NCI-H524 treated with DMSO at 0.1 percent for 48 hours (cell line): ENCODE measurements at regions not wholly inside any gene's neighbourhood (a gene's known extent, or its start where the extent isn't known, plus 50 kb on each side); places are given as distances from the start of the nearest gene placed in this dataset.
"Not testable (repeated sequence)": the region's sequence is repeated elsewhere in the genome, so short reads cannot be mapped to it uniquely, and the experiment has no call there.

ENCODE experiments used
- DNase-seq: peaks from one replicate; lab custom pipeline; 2025; lab: John Stamatoyannopoulos, UW

DNA sequence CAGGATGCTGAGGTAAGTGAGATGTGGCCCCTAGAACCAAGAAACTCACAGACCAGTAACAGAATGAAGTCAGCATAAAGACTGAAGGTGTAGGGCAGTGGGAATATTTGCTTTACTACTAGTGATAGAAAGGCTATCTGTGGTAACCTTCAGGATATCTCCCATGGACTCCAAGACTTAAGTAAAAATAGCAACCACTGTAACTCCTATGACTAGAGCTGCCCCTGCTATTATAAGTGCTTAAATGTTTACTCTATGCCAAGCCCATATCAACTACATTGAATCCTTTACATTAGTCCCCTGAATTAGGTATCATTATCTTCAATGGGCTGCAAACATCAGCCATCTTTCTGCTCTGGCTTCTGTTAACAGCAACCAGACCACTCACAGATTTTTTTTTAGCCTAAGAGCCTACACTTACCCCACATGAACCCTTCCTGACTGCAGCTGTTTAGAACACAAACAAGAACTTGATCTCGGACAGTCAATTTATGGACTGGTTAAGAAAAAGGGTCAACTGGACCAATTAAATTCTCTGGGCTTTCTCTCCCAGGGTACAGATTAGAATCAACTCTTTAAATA is 335.1 kb upstream of the API5 start:
- DNase-seq, result no peak

DNA sequence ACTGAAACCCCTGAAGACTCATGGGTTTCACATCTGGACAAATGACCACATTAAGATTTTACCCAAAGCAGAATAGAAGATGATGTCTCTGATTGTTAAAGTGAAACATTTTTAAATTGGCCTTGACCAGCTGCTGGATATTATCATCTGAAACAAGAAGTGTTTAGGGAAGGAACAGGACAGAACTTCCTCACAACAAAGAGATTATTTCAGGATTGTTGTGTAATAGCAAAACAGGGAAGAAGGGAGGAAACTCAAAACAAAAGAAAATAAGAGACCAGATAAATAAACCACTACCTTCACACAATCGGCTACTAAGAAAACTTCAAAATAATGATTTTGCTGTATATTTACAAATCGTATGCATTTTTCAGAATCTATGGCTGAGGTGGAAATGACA is 319.2 kb upstream of the API5 start:
- DNase-seq, result no peak

DNA sequence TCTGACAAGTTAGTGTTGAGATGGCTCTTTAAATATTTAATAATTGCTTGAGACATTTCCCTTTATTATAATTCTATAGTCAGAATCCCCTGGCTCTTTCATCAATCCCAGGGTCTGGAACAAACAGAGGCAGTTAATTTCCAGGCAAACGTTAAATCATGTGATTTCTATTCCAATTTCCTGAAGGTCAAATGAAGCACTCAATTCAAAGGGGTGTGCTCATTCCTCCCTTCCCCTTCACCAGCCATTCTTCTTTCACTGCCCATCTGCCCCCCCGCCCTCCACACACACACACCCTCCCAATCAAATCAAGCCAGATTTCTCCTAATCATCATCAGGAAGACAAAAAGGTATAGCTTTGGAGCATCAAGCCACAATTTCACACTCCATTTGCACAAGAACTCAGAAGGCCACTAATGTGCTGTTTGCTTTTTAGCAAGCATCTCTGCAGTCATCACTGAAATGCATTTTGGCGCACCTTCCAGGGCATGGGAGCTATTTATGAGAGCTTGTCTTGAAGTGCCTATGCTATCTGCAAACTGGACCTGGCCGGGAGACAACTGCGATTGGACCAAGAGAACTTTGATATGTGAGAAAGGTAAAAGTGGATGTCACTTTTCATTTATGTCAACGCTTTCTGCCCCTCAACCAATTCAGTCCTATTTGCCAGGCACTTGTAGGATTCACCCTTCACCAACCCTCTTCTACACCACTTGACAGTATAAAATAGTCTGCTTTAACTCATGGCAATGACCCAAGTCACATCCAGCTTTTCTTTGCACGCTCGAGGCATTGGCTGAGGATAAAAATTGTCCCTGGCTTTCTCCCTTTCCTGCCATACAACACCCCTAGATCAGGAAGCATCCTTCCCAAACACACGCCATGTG is 315.1 kb upstream of the API5 start:
- no peak for DNase-seq

DNA sequence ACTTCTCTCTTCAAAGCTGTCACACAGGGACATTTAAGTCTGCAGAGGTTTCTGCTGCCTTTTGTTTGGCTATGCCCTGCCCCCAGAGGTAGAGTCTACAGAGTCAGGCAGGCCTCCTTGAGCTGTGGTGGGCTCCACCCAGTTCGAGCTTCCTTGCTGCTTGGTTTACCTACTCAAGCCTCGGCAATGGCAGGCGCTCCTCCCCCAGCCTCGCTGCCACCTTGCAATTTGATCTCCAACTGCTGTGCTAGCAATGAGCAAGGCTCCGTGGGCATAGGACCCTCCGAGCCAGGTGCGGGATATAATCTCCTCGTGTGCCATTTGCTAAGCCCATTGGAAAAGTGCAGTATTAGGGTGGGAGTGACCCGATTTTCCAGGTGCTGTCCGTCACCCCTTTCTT is 306.9 kb upstream of the API5 start:
- DNase-seq, result not testable (repeated sequence)

DNA sequence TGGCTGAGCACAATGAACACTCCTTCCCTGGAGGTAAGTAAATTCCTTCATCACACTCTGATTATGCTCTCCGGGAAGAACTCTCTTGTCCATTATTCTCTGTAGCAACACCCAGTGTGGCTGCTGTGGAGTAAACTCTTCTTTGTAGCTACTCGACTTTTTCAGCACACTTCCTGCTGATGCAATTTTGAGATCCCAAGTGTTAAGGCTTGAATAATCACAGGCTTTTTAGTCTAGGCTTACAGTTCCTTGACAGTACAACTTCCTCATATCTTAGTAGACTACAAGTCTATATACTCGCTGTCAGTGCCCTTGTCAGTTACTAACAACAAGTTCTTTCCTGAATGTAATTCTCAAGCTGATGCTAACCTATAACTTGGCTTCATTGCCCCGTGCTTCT is 301.8 kb upstream of the API5 start:
- DNase-seq, result no peak

DNA sequence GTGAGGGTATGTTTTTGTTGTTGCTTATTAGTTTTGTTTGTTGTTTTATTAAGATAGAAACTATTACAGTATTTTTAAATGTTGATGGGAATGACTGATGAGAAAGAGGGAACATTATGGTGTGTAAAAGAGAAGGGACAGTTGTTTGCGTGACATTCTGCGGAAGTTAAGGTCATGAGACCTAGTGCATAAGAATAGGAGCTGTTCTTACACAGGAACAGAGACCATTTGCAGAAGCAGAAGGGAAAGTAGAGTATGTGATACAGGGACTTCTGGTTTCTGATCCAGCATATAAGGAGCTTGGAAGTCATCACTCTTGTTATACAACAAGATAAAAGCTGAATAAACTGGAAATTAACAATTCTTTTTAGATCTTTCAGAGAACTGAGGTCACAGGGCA is 299.2 kb upstream of the API5 start:
- DNase-seq, result no peak

DNA sequence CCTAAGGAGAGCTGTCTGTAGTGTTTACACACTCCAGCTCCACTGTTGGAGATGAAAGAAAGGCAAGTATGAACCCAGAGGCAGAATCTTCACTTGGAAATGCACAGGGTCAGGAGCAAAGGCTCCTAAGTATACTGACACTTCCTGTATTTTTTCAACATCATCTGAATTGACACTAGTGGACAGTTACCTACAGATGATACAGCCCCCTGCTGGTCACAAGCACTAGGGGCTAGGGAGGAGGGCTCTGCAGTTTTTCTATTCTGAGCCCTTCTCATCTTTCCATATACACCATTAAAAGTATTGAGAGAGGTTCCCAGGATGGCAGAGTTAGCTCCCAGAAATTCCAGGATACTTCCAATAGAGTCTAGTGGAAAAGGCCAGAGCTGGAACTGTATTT is 290.3 kb upstream of the API5 start:
- no peak for DNase-seq

DNA sequence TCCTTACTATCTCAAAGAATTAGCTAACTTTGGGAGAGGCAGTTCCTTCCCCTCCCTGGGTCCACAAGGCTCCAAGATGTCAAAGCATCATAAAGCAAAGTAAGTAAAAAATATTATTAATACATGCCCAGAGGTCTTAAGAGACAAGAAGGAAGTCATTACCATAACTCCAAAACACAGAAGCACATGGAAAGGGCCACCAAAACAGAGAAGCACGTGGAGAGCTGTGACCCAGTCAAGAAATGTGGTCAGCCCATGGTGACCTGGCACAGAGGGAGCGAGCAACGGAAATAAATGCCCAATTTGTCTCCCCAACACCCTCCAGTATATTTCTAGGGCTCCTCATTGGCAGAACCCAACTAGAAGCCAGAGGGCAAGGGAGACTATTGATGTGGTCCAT is 277.5 kb upstream of the API5 start:
- no peak for DNase-seq

DNA sequence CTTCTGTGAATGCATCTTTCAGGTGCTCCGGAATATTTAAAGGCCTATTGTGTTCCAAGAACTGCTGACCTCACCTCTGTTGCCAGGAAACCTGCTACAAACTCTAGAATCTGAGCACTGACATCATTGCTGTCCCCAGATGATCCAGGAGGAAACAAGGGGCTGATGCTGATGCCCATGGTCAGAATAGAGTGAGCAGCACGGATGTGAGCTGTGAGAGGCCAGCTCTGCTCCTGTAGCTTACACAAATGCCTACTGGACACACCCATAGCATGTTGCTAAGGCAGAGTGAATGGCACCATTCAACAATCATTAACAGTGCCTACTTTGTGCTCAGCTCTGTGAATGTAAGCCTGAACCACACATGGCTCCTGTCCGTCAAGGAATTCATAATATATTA is 276.7 kb upstream of the API5 start:
- DNase-seq, result no peak

DNA sequence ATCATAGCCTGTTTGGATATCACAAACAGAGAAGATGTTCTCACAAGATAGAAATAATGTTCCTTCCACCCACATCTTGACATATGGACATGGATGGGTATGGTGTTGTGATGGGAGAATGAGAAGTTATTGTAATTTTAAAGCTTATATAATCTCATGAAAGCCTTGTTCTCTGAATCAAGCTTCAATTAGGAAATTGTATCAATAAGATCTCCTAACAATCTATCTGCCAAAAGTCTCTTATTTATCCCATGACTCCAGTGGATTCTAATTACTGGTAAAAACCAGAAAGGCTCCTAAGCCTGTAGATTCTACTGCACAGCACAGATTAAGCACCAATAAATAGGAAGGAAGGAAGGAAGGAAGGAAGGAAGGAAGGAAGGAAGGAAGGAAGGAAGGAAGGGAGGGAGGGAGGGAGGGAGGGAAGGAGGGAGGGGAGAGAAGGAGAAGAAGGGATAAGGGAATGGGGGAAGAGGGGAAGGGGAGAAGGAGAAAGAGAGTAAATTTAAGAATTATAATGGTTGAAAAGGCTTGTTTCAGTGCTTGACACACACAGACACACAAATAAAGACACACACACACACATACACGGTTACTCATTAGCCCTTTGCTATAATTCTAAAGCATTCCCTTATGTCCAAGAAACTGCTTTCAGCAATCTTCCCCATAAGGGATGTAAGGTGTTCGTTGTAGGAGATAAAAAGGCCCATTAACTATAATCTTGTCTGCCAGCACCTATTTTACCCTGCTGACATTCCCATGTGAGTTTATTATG is 258.0 kb upstream of the API5 start:
- DNase-seq, result no peak

DNA sequence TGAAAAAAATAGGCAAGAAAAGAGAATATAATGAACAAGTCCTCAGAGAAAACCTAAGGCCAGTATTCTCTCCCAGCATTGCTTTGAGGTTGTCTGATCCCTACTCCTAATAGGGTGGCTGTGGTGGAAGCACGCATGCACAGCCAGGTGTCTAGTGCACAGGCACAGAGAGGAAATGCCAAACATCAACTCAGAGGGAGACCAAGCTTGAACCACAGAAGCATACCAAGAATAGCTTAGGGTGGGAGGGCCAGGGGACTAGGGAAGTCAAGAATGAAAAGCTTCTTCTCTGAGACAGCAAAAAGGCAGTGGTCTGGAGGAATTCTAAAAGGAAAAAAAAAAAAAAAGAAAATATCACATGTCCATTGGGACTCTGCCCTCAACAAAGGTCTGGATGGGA is 244.1 kb upstream of the API5 start:
- no peak for DNase-seq

DNA sequence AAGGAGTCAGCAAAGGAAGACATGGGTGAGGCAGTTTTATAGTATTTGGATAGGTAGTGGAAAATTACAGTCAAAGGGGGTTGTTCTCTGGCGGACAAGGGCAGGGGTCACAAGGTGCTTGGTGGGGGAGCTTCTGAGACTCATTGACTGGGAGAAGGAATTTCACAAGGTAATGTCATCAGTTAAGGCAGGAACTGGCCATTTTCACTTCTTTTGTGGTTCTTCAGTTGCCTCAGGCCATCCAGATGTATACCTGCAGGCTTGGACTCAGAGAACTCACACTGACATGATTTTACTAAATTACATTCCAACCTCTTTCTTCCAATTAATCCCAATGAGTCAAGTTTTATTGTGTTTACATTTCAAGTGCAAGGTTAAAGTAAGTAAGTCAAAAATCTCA is 240.5 kb upstream of the API5 start:
- DNase-seq, result no peak

DNA sequence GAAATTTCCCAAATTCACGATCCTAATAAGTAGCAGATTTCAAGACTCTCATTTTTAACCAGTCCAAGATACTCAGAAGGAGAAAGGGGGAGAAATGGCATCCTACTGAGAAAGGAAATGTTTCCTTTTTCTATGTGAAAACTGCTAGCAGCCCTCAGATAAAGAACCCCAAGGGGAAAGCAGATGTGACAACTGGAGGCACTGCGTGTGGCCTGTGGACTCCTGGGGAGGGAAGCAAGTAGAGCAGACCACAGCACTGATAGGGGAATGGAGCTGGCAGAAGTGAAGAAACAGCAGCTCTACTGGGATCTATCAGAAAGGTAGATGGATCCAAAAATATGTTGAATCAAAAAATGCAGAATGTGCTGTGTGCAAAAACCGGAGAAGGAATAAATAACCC is 239.7 kb upstream of the API5 start:
- DNase-seq, result no peak

DNA sequence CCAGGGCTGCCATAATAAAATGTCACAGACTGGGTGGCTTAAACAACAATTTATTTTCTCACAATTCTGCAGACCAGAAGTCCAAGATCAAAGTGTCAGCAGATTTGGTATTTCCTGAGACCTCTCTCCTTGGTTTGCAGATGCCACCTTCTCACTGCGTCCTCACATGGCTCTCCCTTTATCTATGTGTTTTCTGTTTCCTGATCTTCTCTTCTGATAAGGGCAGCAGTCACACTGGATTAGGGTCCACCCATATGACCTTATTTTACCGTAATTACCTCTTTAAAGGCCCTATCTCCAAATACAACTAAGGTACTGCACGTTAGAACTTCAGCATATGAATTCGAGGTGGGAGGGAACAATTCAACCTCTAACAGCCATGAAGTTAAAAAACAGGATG is 238.9 kb upstream of the API5 start:
- DNase-seq, result no peak

DNA sequence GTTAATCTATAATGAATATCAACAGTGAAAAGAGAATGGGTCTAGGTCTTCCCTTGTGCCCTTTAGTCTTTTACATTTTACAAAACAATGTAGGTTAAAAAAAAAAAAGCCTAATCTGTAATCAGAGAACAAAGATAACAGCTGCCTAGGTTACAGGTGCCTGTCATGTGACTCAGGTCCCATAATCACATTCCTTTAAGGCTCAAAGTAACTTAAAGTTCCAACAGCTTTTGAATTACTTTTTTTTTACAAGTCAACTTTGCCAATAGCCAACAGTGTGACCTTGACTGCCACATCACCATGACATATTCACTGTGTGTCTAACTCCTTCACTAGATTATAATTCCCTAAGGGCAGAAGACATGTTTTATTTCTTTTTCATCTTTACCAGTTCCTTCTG is 237.0 kb upstream of the API5 start:
- no peak for DNase-seq

DNA sequence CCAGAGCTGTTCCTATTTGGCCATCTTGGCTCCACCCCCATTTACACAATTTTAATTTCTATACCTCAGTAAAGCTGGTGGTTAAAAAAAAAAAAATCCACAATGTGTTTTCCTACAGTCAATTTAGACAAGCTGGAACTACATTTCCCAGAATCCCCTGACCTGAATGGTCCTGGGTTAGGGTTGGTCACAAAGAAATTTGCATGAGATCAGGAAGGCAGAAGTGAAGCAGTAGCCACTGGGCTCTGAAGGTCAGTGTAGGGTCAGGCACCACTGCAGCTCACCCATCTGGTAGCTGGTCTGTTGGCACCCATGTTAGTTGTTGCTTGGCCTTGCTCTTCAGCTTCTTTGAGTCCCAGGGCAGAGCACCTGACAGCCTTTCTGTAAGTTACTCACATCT is 210.7 kb upstream of the API5 start:
- no peak for DNase-seq

DNA sequence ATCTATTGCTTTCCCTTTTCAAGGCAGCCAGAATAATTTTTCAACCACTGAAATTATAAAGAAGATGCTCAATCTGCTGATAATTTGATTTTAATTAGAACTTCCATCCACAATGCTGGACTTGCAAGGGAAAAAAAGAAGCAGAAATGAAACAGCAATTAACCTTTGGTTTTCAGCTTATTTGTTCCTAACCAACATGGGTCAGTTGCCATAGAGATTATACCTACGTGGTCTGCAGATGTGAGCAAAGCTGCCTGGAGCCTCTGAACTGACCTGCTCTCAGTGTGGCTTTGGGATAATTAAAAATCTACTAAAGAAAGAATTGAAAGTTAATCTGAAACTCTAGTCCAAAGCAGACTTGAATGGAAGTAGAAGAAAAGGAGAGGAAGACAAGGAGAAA is 195.7 kb upstream of the API5 start:
- DNase-seq, result no peak

DNA sequence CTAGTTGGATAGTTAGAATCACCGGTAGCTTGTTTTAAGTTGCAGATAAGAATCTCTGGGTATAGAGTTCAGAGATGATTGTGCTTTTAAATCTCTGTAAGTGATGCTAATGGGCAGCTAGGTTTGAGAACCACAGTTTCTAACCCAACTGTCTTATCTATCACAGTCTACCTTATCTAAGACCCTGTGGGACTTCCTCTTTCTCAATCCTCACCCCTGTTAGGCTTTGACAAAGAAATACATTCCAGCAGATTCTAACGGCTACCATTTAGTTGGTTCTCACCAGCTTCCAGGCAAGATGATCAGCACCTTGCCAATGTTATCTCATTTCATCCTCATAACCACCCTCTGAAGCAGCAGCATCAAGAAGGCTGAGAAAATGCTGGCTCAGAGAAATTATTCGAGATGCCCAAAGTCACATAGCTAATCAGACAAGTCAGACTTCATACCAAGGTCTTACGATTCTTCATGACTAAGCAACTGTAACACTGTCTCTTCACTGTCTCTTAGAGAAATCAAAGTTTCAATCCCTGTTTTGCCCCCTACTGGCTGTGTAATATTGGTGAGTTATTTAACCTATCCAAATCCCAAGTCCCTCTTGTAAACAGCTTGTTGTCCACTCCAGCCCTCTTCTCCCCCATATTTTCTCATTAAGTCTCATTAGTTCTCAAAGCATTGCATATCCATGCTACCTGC is 192.4 kb upstream of the API5 start:
- no peak for DNase-seq

DNA sequence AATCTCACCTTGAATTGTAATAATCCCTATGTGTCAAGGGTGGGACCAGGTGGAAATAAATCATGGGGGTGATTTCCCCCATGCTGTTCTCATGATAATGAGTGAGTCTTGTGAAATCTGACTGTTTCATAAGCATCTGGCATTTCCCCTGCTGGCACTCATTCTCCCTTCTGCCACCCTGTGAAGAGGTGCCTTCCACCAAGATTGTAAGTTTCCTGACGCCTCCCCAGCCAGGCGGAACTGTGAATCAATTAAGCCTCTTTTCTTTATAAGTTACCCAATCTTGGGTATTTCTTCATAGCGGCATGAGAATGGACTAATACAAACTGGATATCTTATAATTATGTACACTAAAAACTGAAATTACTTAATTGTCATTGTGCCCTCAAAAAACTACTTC is 189.2 kb upstream of the API5 start:
- no peak for DNase-seq

DNA sequence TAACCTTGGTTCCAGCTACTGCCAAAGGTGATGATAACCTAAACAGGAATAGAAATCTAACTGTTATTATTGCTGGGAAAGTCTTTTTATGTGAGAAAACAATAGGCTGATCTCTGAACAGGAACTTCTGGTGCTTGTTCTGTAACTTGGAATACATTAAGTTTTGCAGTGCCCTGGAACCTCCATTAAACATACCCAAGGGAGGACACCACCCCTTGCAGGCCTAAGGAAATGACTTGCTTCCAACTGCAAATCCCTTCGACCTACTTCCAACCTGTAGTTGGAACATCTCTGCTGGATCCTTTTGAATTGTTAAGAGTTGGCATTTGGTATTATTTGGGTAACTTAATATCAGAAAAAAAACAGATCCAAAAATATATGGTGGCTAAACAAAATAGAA is 188.4 kb upstream of the API5 start:
- DNase-seq, result no peak

DNA sequence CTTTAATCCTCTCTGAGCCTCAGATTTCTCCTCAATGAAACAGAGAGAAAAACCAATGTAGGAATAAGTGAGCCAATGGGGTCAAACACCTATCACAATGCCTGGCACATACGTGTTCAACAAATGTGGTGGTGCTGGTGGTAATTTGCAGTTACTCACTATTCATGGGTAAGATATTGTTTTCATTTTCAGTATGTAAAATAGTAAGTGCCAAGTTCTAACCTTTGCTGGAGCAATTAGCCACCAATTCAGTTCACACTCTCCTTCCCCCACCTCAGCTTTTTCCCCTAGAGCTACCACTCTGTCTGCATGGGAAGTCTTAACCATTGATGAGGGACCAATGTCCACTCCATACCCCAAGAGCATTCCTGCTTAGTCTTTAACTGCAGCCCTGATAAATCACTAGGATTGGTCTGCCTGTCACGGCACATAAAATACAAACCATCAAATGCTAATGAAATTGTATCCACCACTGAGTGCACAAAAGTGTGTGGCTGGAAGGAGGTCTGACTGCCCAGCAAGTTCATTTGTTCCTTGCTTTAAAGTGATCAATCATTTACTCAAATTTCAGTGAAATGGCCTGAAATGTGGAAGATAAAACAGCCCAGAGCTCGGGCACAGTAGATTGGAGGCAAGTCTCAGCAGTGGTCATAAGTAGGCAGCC is 187.4 kb upstream of the API5 start:
- no peak for DNase-seq

DNA sequence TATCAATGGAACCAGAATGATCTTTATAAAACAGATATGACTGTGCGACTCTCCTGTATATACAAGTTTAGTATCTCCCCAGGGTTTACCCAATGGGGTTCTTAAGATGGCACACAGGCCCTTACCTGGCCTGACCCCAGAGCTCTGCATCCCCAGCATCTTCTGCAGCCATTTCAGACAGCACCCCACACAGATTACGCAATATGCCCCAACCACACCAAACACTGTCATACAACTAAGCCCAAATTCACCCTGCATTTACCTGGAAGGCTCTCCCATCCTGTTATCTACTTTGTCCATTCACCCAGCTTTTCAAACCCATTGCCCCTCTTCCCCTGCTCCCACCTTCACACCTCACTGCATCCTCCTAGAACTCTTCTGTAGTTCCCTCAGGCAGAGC is 182.5 kb upstream of the API5 start:
- no peak for DNase-seq
